Gastroesophageal sphincter (tissue), 4 donors: ENCODE measurements at regions not wholly inside any gene's neighbourhood (a gene's known extent, or its start where the extent isn't known, plus 50 kb on each side); places are given as distances from the start of the nearest gene placed in this dataset.

Experiments used
- ATAC-seq: fragments of 150-250 bp; one replicate; pipeline ENCODE4 v1.9.1; 2016; ENCODE audit warnings: mild to moderate bottlenecking, moderate library complexity
- H3K27ac ChIP-seq, 4 donors: fragments of 200-600 bp; sonication (generic) in 3 of 4; 1 replicate in 3 of 4; 2 replicates in 1 of 4; pipeline ENCODE4 v1.5.1; 2016 to 2019
- H3K27me3 ChIP-seq: fragments of 200-600 bp; sonication (generic); one replicate; pipeline ENCODE4 v1.5.1; 2019
- H3K36me3 ChIP-seq, 2 donors: fragments of 200-600 bp; sonication (generic); one replicate each; pipeline ENCODE4 v1.5.1; 2019; ENCODE audit warnings: control low read depth in 1 of 2
- H3K4me1 ChIP-seq, 3 donors: fragments of 200-600 bp; sonication (generic); 1 replicate in 2 of 3; 2 replicates in 1 of 3; pipeline ENCODE4 v1.5.1; 2016 to 2019; ENCODE audit warnings: control low read depth in 2 of 3
- H3K4me3 ChIP-seq, 2 donors: fragments of 200-600 bp; sonication (generic); one replicate each; pipeline ENCODE4 v1.5.1; 2019; ENCODE audit warnings: mild to moderate bottlenecking in 1 of 2, moderate library complexity in 1 of 2
- H3K9me3 ChIP-seq, 3 donors: fragments of 200-600 bp; sonication (generic); one replicate each; pipeline ENCODE4 v1.5.1; 2017 to 2019; ENCODE audit warnings: control low read depth in 2 of 3
- CTCF ChIP-seq, 4 experiments: fragments of 200-600 bp in 2 of 4; fragments of 450-650 bp in 2 of 4; sonication (generic) in 1 of 4; IDR thresholded peaks; one replicate each; pipeline ENCODE4 v1.5.1; 2017 to 2019; ENCODE audit warnings: antibody characterized with exemption in 4 of 4, mild to moderate bottlenecking in 2 of 4, moderate library complexity in 2 of 4
- EP300 ChIP-seq: sonication (generic); formaldehyde crosslinking; IDR thresholded peaks from one replicate; pipeline ENCODE4 v1.6.1; 2017; ENCODE audit warnings: antibody characterized with exemption, mild to moderate bottlenecking
- POLR2A ChIP-seq, 2 donors: fragments of 450-650 bp; IDR thresholded peaks; one replicate each; pipeline ENCODE4 v1.6.1; 2017; ENCODE audit warnings: antibody characterized with exemption in 2 of 2, mild to moderate bottlenecking in 2 of 2, moderate library complexity in 1 of 2
- POLR2AphosphoS5 ChIP-seq: sonication (generic); formaldehyde crosslinking; IDR thresholded peaks from one replicate; pipeline ENCODE4 v1.6.1; 2017; ENCODE audit warnings: antibody characterized with exemption
- WGBS, 2 donors: methylation state at CpG; one replicate each; pipeline ENCODE4 v1.1.5; 2018; ENCODE audit warnings: low coverage in 1 of 2; 5-methylcytosine and 5-hydroxymethylcytosine counted together

GRCh38 chrX:40423299-40423698 is 157.5 kb upstream of the ATP6AP2 start:
- H3K4me3 ChIP-seq: no peak overlapping the region
- H3K27ac ChIP-seq: no peak overlapping the region
- no peak for ATAC-seq
- no peaks in the 10 kb centered on the region for H3K36me3 ChIP-seq
- TF ChIP-seq POLR2AphosphoS5 (no peak), CTCF (IDR thresholded peaks at IDR 0.05) (no peak), EP300 (no peak), POLR2A (IDR thresholded peaks at IDR 0.05) (no peak)
- H3K27me3 ChIP-seq: no peaks in the 10 kb centered on the region
- H3K4me1 ChIP-seq: no peaks in the 10 kb centered on the region
- WGBS, 2 donors: 0% methylated on average over 1 of the region's 3 CpGs; no CpG with 5 or more reads in 1 of the 2 donors
- no peaks in the 10 kb centered on the region for H3K9me3 ChIP-seq

GRCh38 chrX:40422021-40422420 is 158.7 kb upstream of the ATP6AP2 start:
- H3K27me3 ChIP-seq: no peaks in the 10 kb centered on the region
- H3K9me3 ChIP-seq: no peaks in the 10 kb centered on the region
- no peak overlapping the region for H3K4me3 ChIP-seq
- no peaks in the 10 kb centered on the region for H3K36me3 ChIP-seq
- whole genome bisulfite sequencing, 2 donors: 100% methylated on average over 2 of the region's 2 CpGs; no CpG with 5 or more reads in 1 of the 2 donors
- TF ChIP-seq CTCF (IDR thresholded peaks at IDR 0.05) (no peak), POLR2AphosphoS5 (no peak), POLR2A (IDR thresholded peaks at IDR 0.05) (no peak), EP300 (no peak)
- no peaks in the 10 kb centered on the region for H3K4me1 ChIP-seq
- H3K27ac ChIP-seq: no peak overlapping the region
- no peak for ATAC-seq

GRCh38 chrX:40420899-40421729 is 159.7 kb upstream of the ATP6AP2 start:
- no peak for TF ChIP-seq CTCF (IDR thresholded peaks at IDR 0.05)
- no peak for TF ChIP-seq EP300
- TF ChIP-seq POLR2AphosphoS5: no peak
- TF ChIP-seq POLR2A (IDR thresholded peaks at IDR 0.05): no peak
- Histone ChIP-seq H3K27ac (no peak overlapping the region), H3K36me3 (no peaks in the 10 kb centered on the region), H3K27me3 (no peaks in the 10 kb centered on the region), H3K4me1 (no peaks in the 10 kb centered on the region), H3K9me3 (no peaks in the 10 kb centered on the region), H3K4me3 (no peak overlapping the region)
- ATAC-seq: no peak
- WGBS, 2 donors: 97% methylated on average over 3 of the region's 9 CpGs; no CpG with 5 or more reads in 1 of the 2 donors

GRCh38 chrX:40418813-40419195 is 162.0 kb upstream of the ATP6AP2 start:
- H3K27ac ChIP-seq: no peak overlapping the region
- no peak overlapping the region for H3K4me3 ChIP-seq
- ATAC-seq: no peak
- WGBS, 2 donors: 93 to 100% methylated on average over 1 to 3 of the region's 3 CpGs
- TF ChIP-seq CTCF (IDR thresholded peaks at IDR 0.05) (no peak), EP300 (no peak), POLR2A (IDR thresholded peaks at IDR 0.05) (no peak), POLR2AphosphoS5 (no peak)
- no peaks in the 10 kb centered on the region for H3K4me1 ChIP-seq
- H3K36me3 ChIP-seq: no peaks in the 10 kb centered on the region
- no peaks in the 10 kb centered on the region for H3K9me3 ChIP-seq
- H3K27me3 ChIP-seq: no peaks in the 10 kb centered on the region

GRCh38 chrX:40418146-40418812 is 162.5 kb upstream of the ATP6AP2 start:
- H3K36me3 ChIP-seq: no peaks in the 10 kb centered on the region
- H3K27ac ChIP-seq: no peak overlapping the region
- H3K27me3 ChIP-seq: no peaks in the 10 kb centered on the region
- H3K4me3 ChIP-seq: no peak overlapping the region
- no peaks in the 10 kb centered on the region for H3K9me3 ChIP-seq
- no peak for ATAC-seq
- WGBS, 2 donors: 25 to 92% methylated on average over 3 of the region's 7 CpGs
- TF ChIP-seq POLR2A (IDR thresholded peaks at IDR 0.05) (no peak), CTCF (IDR thresholded peaks at IDR 0.05) (no peak), POLR2AphosphoS5 (no peak), EP300 (no peak)
- no peaks in the 10 kb centered on the region for H3K4me1 ChIP-seq
